GM19463 (cell line): ENCODE measurements at regions not wholly inside any gene's neighbourhood (a gene's known extent, or its start where the extent isn't known, plus 50 kb on each side); places are given as distances from the start of the nearest gene placed in this dataset.
"Not testable (repeated sequence)": the region's sequence is repeated elsewhere in the genome, so short reads cannot be mapped to it uniquely, and the experiment has no call there.

Source experiments
- ATAC-seq: cut with Tn5 transposase; IDR thresholded peaks from one replicate; pipeline ENCODE4 v1.9.1; 2021; ENCODE audit warnings: mild to moderate bottlenecking, moderate library complexity; ENCODE audit not compliant: unreplicated experiment

GRCh38 chr6:27635886-27636285 lies 163.0 kb upstream of the ZNF184 start:
- ATAC-seq, result not testable (repeated sequence)

- not testable (repeated sequence) for ATAC-seq
These were observed 160.3 kb upstream of the ZNF184 start for GRCh38 chr6:27633221-27633688.

- ATAC-seq, result no peak
These were observed 158.7 kb upstream of the ZNF184 start for GRCh38 chr6:27631609-27631916.

GRCh38 chr6:27630727-27631608 lies 158.1 kb upstream of the ZNF184 start:
- ATAC-seq, result no peak

GRCh38 chr6:27624694-27625262 lies 151.9 kb upstream of the ZNF184 start:
- ATAC-seq, result no peak

- no peak for ATAC-seq
These were observed 150.2 kb upstream of the ZNF184 start for GRCh38 chr6:27623103-27623502.

GRCh38 chr6:27619436-27619835 lies 146.5 kb upstream of the ZNF184 start:
- ATAC-seq, result no peak

- ATAC-seq, result no peak
These were observed 145.1 kb upstream of the ZNF184 start for GRCh38 chr6:27617700-27618689.

- no peak for ATAC-seq
These were observed 144.3 kb upstream of the ZNF184 start for GRCh38 chr6:27617046-27617687.

- no peak for ATAC-seq
These were observed 143.6 kb upstream of the ZNF184 start for GRCh38 chr6:27616328-27617045.

- ATAC-seq, result no peak
These were observed 138.5 kb upstream of the ZNF184 start for GRCh38 chr6:27611451-27611850.

GRCh38 chr6:27608916-27609883 lies 136.3 kb upstream of the ZNF184 start:
- no peak for ATAC-seq

- ATAC-seq, result no peak
These were observed 132.8 kb upstream of the ZNF184 start for GRCh38 chr6:27605401-27606342.

GRCh38 chr6:27604986-27605385 lies 132.1 kb upstream of the ZNF184 start:
- ATAC-seq, result no peak

- no peak for ATAC-seq
These were observed 128.9 kb upstream of the ZNF184 start for GRCh38 chr6:27601668-27602254.

GRCh38 chr6:27599859-27600532 lies 127.1 kb upstream of the ZNF184 start:
- ATAC-seq, result no peak

- not testable (repeated sequence) for ATAC-seq
These were observed 124.2 kb upstream of the ZNF184 start for GRCh38 chr6:27597031-27597567.
